Daoy (cell line): ENCODE measurements at regions not wholly inside any gene's neighbourhood (a gene's known extent, or its start where the extent isn't known, plus 50 kb on each side); places are given as distances from the start of the nearest gene placed in this dataset.
A peak's percentile ranks its signal among the peaks of the same experiment; 100 is the strongest.

Experiments used
- DNase-seq: peaks from one replicate; pipeline ENCODE4 v3.0.0-alpha.2; 2015; ENCODE audit warnings: low read depth

DNA sequence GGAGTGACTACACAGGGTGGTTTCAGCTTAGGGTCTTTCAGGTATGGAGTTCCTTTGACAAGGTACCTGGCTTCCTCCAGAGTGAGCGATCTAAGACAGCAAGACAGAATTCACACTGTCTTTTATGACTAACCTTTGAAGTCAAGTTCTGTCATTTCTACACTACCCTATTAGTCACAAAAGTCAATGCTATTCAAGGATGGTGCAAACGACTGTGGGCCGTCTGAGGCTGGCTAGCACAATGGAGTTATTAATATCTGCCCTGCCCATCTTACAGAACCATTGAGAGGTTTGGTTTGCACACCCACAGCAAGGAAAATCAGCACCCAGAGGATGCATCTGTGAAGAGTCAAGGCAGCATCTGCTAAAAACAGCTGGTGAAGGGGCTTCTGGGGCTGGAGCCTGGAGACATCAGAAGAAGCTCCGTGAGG lies 62.9 kb upstream of the XCR1 start:
- DNase-seq: no peak

DNA sequence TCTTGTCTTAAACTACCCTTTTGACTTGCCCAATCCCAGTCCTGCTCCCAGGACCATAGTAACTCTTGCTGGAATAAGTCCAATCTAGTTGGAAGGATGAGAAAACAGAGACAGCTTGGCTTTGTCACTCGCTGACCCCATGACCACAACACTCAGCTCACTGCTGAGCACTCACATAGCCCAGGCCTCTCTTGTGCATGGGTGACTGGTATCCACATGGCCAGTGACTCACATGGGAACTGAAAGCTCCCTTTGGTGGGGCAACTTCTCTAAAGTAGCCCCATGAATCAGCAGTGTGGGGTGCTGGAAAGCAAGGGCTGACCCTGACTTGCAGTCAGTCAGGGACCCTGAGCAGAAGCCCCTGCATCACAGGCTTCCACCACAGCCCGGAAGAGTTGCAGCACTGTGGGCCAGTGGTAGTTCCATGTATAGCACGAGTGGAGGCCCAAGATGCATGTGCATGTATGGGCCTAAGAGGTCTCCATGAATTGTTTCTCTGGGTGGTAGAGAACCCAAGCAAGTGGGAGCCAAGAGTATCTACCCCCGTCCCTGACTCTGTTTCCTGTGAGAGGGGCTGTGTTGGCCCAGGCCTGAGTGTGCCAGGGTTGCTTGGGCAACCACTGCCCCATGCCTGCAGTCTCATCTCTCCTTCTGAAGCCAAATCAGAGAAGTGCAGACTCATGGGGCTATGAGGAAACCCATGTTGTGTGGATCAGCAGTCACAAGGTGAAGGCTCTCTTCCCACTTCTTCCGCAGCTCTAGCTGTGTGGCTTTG lies 62.1 kb upstream of the XCR1 start:
- peak; percentile 44 for DNase-seq

DNA sequence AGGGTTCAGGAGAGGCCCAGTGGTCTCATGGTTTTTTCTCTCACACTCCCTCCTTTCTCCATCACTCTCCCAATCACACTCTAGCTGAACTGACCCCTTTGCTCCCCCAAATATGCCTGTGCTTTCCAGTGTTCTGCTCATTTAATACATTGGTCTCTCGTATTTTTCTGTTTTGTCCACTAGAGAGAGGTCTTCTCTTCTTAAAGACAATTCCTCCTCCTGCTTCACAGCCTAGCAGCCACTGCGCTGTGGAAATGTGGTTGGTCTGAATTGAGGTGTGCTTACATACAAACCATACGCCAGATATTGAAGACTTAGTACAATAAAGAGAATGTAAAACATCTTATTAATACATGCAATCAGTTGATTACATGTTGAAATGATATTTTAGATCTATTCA lies 60.6 kb upstream of the XCR1 start:
- no peak for DNase-seq

DNA sequence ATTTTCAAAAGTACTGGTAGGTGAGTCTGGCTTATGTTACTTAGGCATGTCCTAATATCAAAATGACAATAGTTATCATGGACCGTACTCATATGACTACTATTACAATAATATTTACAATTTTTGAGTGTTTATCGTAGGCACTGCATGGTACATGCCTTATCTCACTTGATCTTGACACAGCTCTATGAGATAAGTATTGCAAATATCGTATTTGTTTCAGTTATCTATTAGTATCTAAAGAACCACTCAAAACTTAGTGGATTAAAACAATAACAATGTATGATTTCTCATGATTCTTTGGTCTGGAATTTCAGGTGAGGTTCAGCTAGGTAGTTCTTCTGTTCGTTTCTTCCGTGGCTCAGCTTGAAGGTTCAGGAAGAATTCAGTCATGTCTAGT lies 59.7 kb upstream of the XCR1 start:
- no peak for DNase-seq

DNA sequence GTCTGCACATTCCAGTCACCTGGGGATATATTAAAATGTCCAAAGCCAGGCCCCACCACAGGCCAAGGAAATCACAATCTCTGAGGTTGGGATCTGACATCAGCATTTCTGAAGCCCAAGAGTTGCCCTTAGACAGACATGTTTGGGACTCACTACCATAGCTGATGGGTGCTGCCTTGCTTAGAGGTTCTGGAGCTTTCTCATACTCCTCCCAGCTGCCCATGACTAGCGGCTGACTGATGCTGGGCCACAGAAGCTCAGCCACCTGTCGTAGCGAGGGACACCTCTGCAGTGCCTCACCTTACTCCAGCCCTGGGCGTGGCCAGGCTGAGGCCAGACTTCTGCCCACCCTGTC lies 58.8 kb upstream of the XCR1 start:
- no peak for DNase-seq

DNA sequence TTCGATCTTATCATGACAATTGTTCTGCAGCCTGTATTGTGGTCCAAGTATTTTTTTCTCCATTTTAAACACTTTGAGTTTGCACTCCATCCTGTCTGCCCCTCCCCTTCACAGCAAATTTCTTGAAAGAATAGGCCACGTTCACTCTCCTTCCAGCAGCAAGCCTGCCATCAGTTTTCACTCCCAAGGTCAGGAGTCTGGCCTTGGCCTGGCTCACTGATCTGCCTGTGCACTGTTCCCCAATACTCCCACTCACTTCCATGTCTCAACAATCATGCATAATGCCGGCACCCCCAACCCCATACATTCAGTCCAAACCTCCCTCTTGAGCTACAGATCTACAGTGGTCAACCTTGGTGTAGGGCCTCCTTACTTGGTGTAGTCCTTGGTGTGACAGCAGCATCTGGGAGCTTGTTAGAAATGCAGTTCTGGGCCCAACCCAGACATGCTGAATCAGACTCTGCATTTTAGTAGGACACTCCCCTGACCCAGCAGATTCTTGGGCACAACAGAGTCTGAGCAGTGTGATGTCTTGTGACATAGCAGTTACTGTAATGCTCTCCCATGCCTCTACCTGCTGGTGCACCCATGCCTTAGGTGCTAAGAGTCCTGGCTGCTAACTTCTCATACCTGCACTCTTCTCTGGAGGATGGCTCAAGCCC lies 58.3 kb upstream of the XCR1 start:
- DNase-seq: no peak

DNA sequence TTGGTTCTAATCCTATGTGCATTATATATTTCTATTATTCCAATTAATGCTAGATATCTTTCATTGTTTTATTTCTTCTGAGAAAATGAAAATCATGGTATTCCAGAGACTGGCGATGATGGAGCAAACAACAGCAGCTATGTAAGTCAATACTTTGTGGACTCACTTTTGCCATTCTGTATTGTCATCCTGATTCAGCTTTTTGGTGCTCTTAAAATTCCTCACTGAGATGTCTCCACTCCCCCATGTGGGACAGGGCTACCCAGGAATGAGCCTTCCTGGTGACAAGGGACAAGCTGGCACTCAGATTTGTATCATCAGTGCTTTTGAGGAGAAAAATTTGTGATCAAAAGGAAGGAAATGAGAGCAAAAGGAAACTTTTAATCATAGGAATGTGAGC lies 56.7 kb upstream of the XCR1 start:
- DNase-seq: no peak

DNA sequence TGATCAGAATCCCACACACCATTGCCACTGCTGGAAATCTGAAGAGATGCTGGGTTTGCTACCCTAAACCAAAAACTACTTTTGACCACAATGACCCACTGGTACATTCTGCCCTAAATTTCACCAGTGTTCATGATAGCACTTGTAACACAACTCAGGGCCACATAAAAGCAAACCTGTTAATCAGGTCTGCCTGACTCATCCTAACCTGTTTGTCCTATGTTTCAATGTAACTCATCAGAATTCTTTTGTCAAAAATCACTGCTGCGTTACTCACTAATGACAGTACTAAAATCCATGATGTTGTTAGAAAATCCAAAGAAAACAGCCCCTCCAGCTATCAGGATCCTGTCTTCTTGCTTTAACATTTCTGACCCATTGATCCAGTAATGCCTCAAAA lies 55.6 kb upstream of the XCR1 start:
- no peak for DNase-seq

DNA sequence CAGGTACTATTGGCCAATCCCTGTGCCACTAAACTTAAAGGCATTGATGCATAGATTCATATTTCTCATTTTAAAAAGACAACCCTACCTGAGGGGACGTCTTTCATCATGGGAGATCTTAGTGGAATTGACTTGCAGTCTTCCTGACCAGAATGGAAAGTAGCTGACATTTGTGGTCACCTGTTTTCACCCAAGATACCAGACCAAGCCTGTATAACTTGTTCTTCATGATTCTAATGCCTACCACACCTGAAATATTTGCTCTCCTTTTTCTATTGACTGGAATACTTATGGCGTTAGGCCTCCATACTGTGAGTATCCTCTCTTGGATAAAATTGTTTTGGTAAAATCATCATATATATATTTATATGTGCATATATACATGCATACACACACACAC lies 54.7 kb upstream of the XCR1 start:
- no peak for DNase-seq

DNA sequence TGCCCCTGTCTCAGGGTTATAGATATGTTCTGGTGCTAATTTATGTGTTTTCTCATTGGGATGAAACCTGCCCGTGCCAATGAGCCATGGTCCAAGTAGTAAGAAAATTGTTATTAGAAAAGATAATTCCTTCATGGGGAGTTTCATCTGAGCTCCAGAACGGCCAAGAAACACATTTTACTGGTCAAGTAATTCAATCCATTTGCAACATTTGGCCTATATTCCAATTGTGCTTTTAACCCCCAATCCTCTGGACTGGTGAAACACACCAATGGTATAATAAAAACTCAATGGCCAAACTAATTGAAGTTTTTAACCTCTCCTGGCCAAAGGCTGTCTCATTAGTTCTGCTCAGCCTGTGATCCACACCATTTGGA lies 53.7 kb upstream of the XCR1 start:
- DNase-seq: no peak

DNA sequence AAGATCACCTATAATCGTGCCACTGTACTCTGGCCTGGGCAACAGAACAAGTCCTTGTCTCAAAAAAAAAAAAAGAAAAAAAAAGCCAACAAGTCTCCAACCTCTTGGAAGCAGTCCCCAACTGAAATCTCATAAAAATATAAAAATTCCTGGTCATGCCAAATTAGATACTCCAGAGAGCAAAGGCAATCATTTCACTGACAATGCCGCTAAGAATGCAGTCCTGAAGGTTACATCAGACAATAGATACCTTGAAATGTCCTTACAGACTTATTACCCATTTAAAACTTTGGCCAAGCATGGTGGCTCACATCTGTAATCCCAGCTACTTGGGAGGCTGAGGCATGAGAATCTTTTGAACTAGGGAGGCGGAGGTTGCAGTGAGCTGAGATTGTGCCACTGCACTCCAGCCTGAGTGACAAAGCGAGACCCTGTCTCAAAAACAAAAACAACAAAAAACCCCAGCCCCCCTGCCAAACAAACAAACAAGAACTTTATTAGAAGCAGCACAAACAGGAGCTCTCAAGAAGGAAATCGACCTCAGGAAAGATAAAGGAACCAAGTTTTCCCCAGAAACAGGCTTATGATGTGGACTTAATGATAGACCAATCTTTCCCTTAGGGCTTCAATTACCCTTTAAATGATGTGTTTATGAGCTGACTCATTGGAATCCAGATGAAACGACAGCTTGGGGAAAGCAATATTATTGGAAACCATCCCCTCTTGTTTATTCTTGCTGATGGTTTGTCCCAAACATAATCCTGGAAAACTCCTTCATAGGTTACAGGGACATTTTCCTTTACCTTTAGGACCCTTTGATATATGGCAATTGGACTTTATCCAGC lies 53.1 kb upstream of the XCR1 start:
- no peak for DNase-seq

DNA sequence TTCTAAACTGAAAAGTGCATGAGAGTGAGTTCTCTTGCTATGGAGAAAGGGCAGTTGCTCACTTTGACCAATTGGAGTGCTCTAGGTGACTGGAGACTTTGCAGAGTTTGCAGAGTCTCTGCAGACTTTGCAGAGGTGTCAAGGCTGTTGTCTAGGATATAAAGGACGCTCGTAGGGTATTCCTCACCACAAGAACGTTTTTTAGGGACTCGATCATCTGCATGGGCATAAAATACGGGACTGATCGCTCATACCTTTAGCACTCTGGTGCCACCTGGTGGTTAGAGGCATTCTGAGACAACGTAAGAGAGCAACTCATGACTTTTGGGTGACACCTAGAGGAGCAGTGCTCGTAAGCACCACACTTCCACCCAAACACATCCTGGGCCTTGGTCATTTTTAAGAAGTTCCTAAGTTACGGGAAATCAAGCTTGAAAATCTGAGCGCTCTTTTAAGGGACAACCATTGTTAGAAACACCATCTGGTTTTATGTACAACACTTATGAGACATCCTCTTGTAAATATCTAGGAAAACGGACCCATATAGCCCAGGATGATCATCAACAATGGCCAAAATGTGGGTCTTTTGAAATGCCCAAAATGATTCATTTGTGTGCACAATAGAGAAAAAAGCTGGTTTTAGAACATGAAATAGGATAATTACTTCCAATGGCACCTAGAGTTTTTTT lies 51.6 kb upstream of the XCR1 start:
- DNase-seq: peak; percentile 83
